Cardiac muscle cell (in vitro differentiated cells and primary cell): ENCODE measurements at regions not wholly inside any gene's neighbourhood (a gene's known extent, or its start where the extent isn't known, plus 50 kb on each side); places are given as distances from the start of the nearest gene placed in this dataset.
"Not testable (repeated sequence)": the region's sequence is repeated elsewhere in the genome, so short reads cannot be mapped to it uniquely, and the experiment has no call there.

Experiments
- DNase-seq, 2 donors: peaks; one replicate each; pipeline versions ENCODE4 v3.0.0 to v3.0.0-alpha.2; 2010 to 2017; ENCODE audit warnings: low read depth in 1 of 2, low spot score in 1 of 2
- H3K27ac ChIP-seq: fragments of 200-600 bp; sonication (generic); 2 replicates; pipeline ENCODE4 v1.5.1; 2016
- H3K27me3 ChIP-seq: fragments of 200-600 bp; sonication (generic); 2 replicates; pipeline ENCODE4 v1.6.0; 2016; ENCODE audit warnings: control low read depth
- H3K36me3 ChIP-seq: fragments of 200-600 bp; sonication (generic); 2 replicates; pipeline ENCODE4 v1.5.1; 2016; ENCODE audit warnings: control low read depth
- H3K4me1 ChIP-seq: fragments of 200-600 bp; sonication (generic); 2 replicates; pipeline ENCODE4 v1.8.1; 2017; ENCODE audit warnings: low read depth, mild to moderate bottlenecking, mixed run types
- H3K4me3 ChIP-seq: fragments of 200-600 bp; sonication (generic); 2 replicates; pipeline ENCODE4 v1.5.1; 2016; ENCODE audit warnings: mild to moderate bottlenecking
- H3K9me3 ChIP-seq: fragments of 200-600 bp; sonication (generic); 2 replicates; pipeline ENCODE4 v1.5.1; 2017; ENCODE audit warnings: low read depth, mild to moderate bottlenecking, control low read depth
- CTCF ChIP-seq: IDR thresholded peaks from 2 replicates; pipeline ENCODE4 v1.5.1; 2012; ENCODE audit warnings: low read depth, mild to moderate bottlenecking, low read length

- TF ChIP-seq CTCF = no peak
- Histone ChIP-seq H3K27me3 (no peaks in the 10 kb centered on the region), H3K27ac (peak overlapping the region; percentile 90), H3K9me3 (no peaks in the 10 kb centered on the region), H3K4me1 (peaks cover 31% of the 10 kb centered on the region), H3K4me3 (no peak overlapping the region), H3K36me3 (no peaks in the 10 kb centered on the region)
- peak; percentile 30 to 59 for DNase-seq
Measured at GRCh38 chr6:139882977-139883728, 508.7 kb upstream of the CITED2 start.

GRCh38 chr6:139882234-139882633, 507.8 kb upstream of the CITED2 start:
- TF ChIP-seq CTCF = no peak
- Histone ChIP-seq H3K4me3 (no peak overlapping the region), H3K4me1 (peaks cover 26% of the 10 kb centered on the region), H3K27me3 (no peaks in the 10 kb centered on the region), H3K27ac (peak overlapping the region; percentile 90), H3K36me3 (no peaks in the 10 kb centered on the region), H3K9me3 (no peaks in the 10 kb centered on the region)
- peak in 1 of 2 donors; percentile 39 for DNase-seq

GRCh38 chr6:139881728-139882211, 507.3 kb upstream of the CITED2 start:
- Histone ChIP-seq H3K27ac (peak overlapping the region; percentile 90), H3K27me3 (no peaks in the 10 kb centered on the region), H3K4me1 (peaks cover 26% of the 10 kb centered on the region), H3K9me3 (no peaks in the 10 kb centered on the region), H3K36me3 (no peaks in the 10 kb centered on the region), H3K4me3 (no peak overlapping the region)
- TF ChIP-seq CTCF = peak; percentile 51
- peak; percentile 47 for DNase-seq

- peaks cover 26% of the 10 kb centered on the region for H3K4me1 ChIP-seq
- no peaks in the 10 kb centered on the region for H3K36me3 ChIP-seq
- no peak overlapping the region for H3K4me3 ChIP-seq
- no peak overlapping the region for H3K27ac ChIP-seq
- H3K9me3 ChIP-seq = no peaks in the 10 kb centered on the region
- H3K27me3 ChIP-seq = no peaks in the 10 kb centered on the region
- DNase-seq = no peak
- TF ChIP-seq CTCF = no peak
Measured at GRCh38 chr6:139881236-139881635, 506.8 kb upstream of the CITED2 start.

GRCh38 chr6:139879823-139880356, 505.4 kb upstream of the CITED2 start:
- H3K4me1 ChIP-seq = peaks cover 26% of the 10 kb centered on the region
- no peaks in the 10 kb centered on the region for H3K9me3 ChIP-seq
- H3K27me3 ChIP-seq = no peaks in the 10 kb centered on the region
- no peak for DNase-seq
- TF ChIP-seq CTCF = no peak
- H3K4me3 ChIP-seq = no peak overlapping the region
- H3K36me3 ChIP-seq = no peaks in the 10 kb centered on the region
- no peak overlapping the region for H3K27ac ChIP-seq

- H3K4me1 ChIP-seq = peaks cover 24% of the 10 kb centered on the region
- H3K4me3 ChIP-seq, H3K27ac ChIP-seq, H3K27me3 ChIP-seq, H3K9me3 ChIP-seq, DNase-seq, H3K36me3 ChIP-seq: not testable (repeated sequence)
Measured at GRCh38 chr6:139879241-139879640, 504.8 kb upstream of the CITED2 start.
